ENCODE measurements at regions not wholly inside any gene's neighbourhood (a gene's known extent, or its start where the extent isn't known, plus 50 kb on each side); places are given as distances from the start of the nearest gene placed in this dataset.
A peak's percentile ranks its signal among the peaks of the same experiment; 100 is the strongest.

GRCh38 chr3:99475229-99475628, 163.2 kb upstream of the COL8A1 start:
- Histone ChIP-seq H3K27me3 (ENCODE audit: control insufficient read depth, insufficient read depth, low read length) (no peaks in the 10 kb centered on the region), H3K79me2 (ENCODE audit: control insufficient read depth, insufficient read depth, low read length) (no peaks in the 10 kb centered on the region), H3K4me1 (ENCODE audit: control insufficient read depth, extremely low read depth, insufficient read depth, low read length) (peaks cover 2% of the 10 kb centered on the region), H3K4me2 (ENCODE audit: extremely low read depth, insufficient read depth, low read length) (no peak overlapping the region), H3K9me3 (ENCODE audit: control insufficient read depth, insufficient read depth, low read depth, low read length) (no peaks in the 10 kb centered on the region), H3K4me3 (replicated peaks in 1 of 4; ENCODE audit: control extremely low read depth in 1 of 4, insufficient read depth in 1 of 4, low read depth in 3 of 4, low read length in 4 of 4) (no peak overlapping the region), H2AFZ (ENCODE audit: low read length) (no peak overlapping the region), H3K9ac (ENCODE audit: insufficient read depth, low read length) (no peak overlapping the region), H4K20me1 (ENCODE audit: control insufficient read depth, extremely low read depth, insufficient read depth, low read length) (no peaks in the 10 kb centered on the region), H3K27ac (ENCODE audit: insufficient read depth, low read length) (no peak overlapping the region), H3K36me3 (ENCODE audit: control insufficient read depth, insufficient read depth, low read length) (no peaks in the 10 kb centered on the region)
- peak in 1 of 2 donors; percentile 24 for DNase-seq (ENCODE audit: low read depth in 2 of 2)
- TF ChIP-seq CTCF (conservative IDR thresholded peaks at IDR 0.05 in 1 of 2, IDR thresholded peaks at IDR 0.05 in 1 of 2; ENCODE audit: low read depth in 1 of 2, low read length in 2 of 2), result no peak
- TF ChIP-seq EZH2 (IDR thresholded peaks at IDR 0.05; ENCODE audit: low read length, missing control alignments), result no peak

- no peak for TF ChIP-seq CTCF (conservative IDR thresholded peaks at IDR 0.05 in 1 of 2, IDR thresholded peaks at IDR 0.05 in 1 of 2; ENCODE audit: low read depth in 1 of 2, low read length in 2 of 2)
- TF ChIP-seq EZH2 (IDR thresholded peaks at IDR 0.05; ENCODE audit: low read length, missing control alignments), result no peak
These were observed 163.6 kb upstream of the COL8A1 start for GRCh38 chr3:99474776-99475175.

GRCh38 chr3:99473321-99473751, 165.1 kb upstream of the COL8A1 start:
- Histone ChIP-seq H3K4me1 (ENCODE audit: control insufficient read depth, extremely low read depth, insufficient read depth, low read length) (peaks cover 2% of the 10 kb centered on the region), H3K4me2 (ENCODE audit: extremely low read depth, insufficient read depth, low read length) (no peak overlapping the region), H3K9ac (ENCODE audit: insufficient read depth, low read length) (no peak overlapping the region), H3K4me3 (replicated peaks in 1 of 4; ENCODE audit: control extremely low read depth in 1 of 4, insufficient read depth in 1 of 4, low read depth in 3 of 4, low read length in 4 of 4) (no peak overlapping the region), H3K27ac (ENCODE audit: insufficient read depth, low read length) (peak overlapping the region; percentile 11), H3K27me3 (ENCODE audit: control insufficient read depth, insufficient read depth, low read length) (no peaks in the 10 kb centered on the region), H3K9me3 (ENCODE audit: control insufficient read depth, insufficient read depth, low read depth, low read length) (no peaks in the 10 kb centered on the region), H2AFZ (ENCODE audit: low read length) (no peak overlapping the region), H3K36me3 (ENCODE audit: control insufficient read depth, insufficient read depth, low read length) (no peaks in the 10 kb centered on the region), H4K20me1 (ENCODE audit: control insufficient read depth, extremely low read depth, insufficient read depth, low read length) (no peaks in the 10 kb centered on the region), H3K79me2 (ENCODE audit: control insufficient read depth, insufficient read depth, low read length) (no peaks in the 10 kb centered on the region)
- DNase-seq (ENCODE audit: low read depth in 2 of 2), result peak; percentile 42 to 86
- TF ChIP-seq CTCF (conservative IDR thresholded peaks at IDR 0.05 in 1 of 2, IDR thresholded peaks at IDR 0.05 in 1 of 2; ENCODE audit: low read depth in 1 of 2, low read length in 2 of 2) (no peak), EZH2 (IDR thresholded peaks at IDR 0.05; ENCODE audit: low read length, missing control alignments) (no peak)

More at GRCh38 chr3:99474776-99475175, 163.6 kb upstream of the COL8A1 start:
- no peaks in the 10 kb centered on the region for H3K36me3 ChIP-seq (ENCODE audit: control insufficient read depth, insufficient read depth, low read length)
- no peaks in the 10 kb centered on the region for H3K27me3 ChIP-seq (ENCODE audit: control insufficient read depth, insufficient read depth, low read length)
- H3K79me2 ChIP-seq (ENCODE audit: control insufficient read depth, insufficient read depth, low read length), result no peaks in the 10 kb centered on the region
- H3K9me3 ChIP-seq (ENCODE audit: control insufficient read depth, insufficient read depth, low read depth, low read length), result no peaks in the 10 kb centered on the region
- peaks cover 2% of the 10 kb centered on the region for H3K4me1 ChIP-seq (ENCODE audit: control insufficient read depth, extremely low read depth, insufficient read depth, low read length)
- no peak overlapping the region for H2AFZ ChIP-seq (ENCODE audit: low read length)
- H3K4me2 ChIP-seq (ENCODE audit: extremely low read depth, insufficient read depth, low read length), result no peak overlapping the region
- H3K9ac ChIP-seq (ENCODE audit: insufficient read depth, low read length), result no peak overlapping the region
- H4K20me1 ChIP-seq (ENCODE audit: control insufficient read depth, extremely low read depth, insufficient read depth, low read length), result no peaks in the 10 kb centered on the region
- no peak overlapping the region for H3K4me3 ChIP-seq (replicated peaks in 1 of 4; ENCODE audit: control extremely low read depth in 1 of 4, insufficient read depth in 1 of 4, low read depth in 3 of 4, low read length in 4 of 4)
- peak in 1 of 2 donors; percentile 28 for DNase-seq (ENCODE audit: low read depth in 2 of 2)
- no peak overlapping the region for H3K27ac ChIP-seq (ENCODE audit: insufficient read depth, low read length)
